IPS DF 19.7 (cell line): ENCODE measurements at regions not wholly inside any gene's neighbourhood (a gene's known extent, or its start where the extent isn't known, plus 50 kb on each side); places are given as distances from the start of the nearest gene placed in this dataset.
A peak's percentile ranks its signal among the peaks of the same experiment; 100 is the strongest.
"Not testable (repeated sequence)": the region's sequence is repeated elsewhere in the genome, so short reads cannot be mapped to it uniquely, and the experiment has no call there.

Experiments used
- DNase-seq: peaks from one replicate; pipeline ENCODE4 v3.0.0-alpha.2; 2013; ENCODE audit warnings: low read depth, low spot score

DNA sequence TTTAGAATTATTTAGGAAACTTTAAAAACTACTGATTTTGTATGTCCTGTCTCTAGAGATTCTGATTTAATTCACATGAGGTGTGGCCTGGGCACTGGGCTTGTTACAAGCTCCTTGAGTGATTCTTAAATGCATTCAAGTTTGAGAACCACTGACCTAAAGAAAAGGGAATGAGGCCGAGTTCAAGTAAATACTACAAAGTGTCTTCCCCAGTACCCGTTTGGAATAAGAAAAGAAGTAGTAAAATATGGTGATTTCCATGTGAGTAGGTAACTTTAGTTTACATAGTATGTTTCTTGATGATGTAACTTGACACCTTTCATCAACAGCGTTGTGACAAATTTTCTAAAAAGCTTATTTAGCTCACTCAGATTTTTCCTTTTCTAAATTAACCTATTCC lies 1022.9 kb upstream of the NRXN1 start:
- DNase-seq: peak; percentile 33

DNA sequence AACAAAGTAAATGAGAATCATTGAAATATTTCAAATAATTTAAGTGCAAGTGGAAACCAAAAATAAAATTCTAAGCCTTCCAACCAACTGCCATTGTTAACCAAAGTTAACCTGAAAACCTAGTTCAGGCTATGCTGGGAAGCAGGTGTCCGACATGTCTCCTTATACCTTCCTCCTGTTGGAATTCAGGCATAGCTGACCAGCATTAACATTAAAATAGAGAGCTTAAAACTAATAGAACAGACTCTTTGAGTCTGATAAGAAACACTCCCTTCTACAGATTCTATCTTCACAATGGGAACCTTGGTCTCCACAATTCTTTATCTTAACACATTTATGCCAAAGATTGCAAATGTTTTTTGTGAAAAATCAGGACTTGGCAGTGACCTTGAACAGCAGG lies 1004.9 kb upstream of the NRXN1 start:
- DNase-seq: peak; percentile 5

DNA sequence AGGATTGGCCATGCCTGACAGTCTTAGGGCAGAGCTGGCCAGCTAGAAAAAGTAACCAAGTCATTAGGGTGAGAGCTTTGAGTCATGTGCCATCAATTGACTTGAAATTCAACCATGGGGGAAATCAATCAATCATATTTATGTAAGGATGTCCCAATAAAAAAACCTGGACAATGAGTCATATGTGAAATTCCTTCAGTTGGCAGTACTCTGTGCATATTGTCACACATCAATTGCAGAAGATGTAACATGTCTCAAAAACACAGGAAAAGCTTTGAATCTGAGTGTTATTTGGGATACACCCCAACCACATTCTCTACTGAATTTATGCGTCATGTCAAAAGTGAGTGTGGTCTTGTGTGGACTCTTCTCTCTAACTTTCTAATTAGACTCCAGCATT lies 1004.1 kb upstream of the NRXN1 start:
- no peak for DNase-seq

DNA sequence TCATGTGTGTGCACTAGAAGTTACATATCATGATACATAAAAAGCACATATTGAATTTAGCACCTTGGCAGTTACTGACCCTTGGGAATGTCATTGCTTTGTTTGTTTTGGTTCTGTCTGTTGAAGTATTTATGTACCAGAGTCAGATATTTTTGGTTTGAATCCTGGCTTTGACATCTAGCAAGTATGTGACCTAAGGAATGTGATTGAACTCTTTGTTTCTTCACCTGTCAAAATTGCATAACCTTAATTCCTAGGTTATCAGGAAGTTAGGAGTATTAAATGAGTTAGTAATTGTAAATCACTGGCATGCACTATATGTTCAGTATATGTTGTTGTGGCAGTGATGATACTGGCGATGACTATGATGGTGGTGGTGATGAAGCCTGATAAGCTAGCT lies 1003.5 kb upstream of the NRXN1 start:
- DNase-seq: no peak

DNA sequence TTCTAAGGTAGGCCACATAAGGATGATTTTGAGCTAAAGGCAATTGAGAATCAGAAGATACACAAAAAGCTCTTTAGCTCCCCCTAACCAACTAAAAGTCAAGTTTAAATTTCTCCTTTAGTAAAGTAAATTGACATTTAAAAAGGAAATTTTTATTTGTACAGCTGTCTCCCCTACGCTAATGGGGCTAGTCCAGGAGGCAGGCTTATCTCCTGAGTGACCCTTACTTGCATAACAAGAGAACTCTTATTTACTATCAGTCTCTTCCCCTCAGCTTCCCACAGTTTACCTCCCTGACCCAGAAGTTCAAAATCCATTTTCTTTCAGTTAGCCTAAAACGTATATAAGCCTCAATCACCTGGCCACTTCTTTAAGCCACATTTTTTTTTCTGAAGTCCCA lies 1002.8 kb upstream of the NRXN1 start:
- no peak for DNase-seq

DNA sequence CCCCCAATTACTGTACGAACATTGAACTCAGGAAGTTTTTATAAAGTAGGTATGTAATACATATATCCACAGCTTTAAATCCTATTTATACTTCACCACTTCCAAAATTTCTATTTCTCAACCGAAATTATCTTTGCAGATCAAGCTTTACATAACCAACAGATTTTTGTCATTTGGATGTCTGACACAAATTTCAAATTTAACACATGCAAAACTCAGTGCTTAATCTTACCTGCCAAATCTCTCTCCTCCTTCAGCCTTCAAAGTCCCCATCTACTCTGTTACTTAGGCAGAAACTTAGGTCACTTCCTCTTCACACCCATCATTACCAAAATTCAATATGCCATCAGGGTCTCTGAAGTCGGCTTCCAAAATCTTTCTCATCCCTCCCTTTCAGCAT lies 990.1 kb upstream of the NRXN1 start:
- no peak for DNase-seq

DNA sequence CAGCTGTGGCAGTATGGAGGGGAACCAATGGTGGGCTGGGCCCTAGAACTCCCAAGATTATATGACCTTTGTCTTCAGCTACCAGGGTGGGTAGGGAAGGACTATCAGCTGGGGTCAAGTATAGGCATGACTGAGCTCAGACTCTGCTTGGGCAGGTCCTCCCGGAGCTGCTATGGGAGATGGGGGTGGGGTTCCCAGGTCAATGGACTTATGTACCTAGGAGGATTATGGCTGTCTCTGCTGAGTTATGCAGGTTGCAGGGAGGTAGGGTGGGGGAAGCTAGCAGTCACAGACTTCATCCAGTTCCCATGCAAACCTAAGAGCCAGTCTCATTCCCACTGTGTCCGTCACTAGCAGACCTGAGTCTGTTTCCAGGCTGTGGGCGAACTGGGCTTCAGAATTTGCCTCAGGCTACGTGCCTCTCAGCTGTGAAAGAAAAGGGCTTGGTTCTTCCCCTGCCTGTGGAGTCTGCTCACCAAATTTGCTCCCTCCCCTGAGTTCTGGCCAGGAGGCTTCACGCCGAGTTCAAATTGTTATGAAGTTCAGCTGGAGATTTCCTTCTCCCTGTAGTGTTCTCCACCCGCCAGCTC lies 985.8 kb upstream of the NRXN1 start:
- DNase-seq: no peak

DNA sequence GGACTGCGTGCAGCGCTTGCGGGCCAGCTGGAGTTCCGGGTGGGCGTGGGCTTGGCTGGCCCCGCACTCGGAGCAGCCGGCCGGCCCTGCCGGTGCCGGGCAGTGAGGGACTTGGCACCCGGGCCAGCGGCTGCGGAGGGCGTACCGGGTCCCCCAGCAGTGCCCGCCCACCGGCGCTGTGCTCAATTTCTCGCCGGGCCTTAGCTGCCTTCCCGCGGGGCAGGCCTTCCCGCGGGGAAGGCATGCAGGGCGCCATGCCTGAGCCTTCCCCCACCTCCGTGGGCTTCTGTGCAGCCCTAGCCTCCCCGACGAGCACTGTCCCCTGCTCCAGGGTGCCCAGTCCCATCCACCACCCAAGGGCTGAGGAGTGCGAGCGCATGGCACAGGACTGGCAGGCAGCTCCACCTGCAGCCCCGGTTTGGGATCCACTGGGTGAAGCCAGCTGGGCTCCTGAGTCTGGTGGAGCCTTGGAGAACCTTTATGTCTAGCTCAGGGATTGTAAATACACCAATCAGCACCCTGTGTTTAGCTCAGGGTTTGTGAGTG lies 975.0 kb upstream of the NRXN1 start:
- DNase-seq: not testable (repeated sequence)

DNA sequence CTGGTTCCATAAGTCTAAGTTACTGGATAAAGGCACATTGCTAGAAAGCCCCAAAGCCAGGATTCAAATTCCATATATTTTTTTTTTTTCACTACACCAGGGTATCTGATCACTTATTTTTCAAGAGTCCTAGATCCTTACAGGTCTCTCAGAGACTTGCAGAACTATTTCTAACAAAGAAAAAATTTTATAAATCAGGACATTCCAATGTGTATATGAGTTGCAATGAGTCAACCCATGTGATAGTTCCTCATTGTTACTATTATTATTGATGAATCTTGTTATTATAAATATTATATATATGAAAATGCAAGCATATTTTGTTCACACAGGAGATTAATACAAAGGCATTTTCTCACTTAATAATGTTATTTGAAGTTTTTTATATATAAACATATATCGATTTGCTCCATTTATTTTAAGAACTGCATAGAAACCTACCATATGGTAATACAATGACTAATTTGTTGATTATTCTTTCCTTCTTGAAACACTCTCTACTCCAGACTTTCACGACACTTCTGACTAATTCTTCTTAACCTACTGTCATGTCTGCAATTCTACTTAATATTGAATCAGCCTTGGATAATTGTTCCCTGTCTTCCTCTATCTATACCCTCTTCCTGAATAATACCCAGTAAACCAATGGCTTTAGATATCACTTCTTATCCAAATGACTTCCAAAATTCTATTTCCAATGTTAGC lies 968.4 kb upstream of the NRXN1 start:
- no peak for DNase-seq

DNA sequence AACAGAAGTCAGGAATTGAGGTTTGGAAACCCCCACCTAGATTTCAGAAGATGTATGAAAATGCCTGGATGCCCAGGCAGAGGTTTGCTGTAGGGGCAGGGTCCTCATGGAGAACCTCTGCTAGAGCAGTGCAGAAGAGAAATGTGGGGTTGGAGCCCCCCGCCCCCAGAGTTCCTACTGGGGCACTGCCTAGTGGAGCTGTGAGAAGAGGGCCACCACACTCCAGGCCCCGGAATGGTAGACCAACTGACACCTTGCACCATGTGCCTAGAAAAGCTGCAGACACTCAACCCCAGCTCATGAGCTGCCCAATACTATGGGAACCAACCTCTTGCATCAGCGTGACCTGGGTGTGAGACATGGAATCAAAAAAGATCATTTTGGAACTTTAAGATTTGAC lies 967.0 kb upstream of the NRXN1 start:
- no peak for DNase-seq

DNA sequence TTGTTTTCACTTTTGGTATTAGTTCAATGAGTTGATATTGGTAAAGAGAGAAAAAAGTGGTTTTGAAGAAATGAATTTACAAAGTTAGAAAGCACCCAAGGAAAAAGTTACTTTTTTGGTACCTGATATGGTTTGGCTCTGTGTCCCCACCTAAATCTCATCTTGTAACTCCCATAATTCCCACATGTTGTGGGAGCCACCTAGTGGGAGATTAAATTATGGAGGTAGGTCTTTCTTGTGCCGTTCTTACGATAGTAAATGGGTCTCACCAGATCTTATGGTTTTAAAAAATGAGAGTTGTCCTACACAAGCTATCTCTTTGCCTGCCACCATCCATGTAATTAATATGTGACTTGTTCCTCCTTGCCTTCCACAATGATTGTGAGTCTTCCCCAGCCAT lies 965.6 kb upstream of the NRXN1 start:
- no peak for DNase-seq

DNA sequence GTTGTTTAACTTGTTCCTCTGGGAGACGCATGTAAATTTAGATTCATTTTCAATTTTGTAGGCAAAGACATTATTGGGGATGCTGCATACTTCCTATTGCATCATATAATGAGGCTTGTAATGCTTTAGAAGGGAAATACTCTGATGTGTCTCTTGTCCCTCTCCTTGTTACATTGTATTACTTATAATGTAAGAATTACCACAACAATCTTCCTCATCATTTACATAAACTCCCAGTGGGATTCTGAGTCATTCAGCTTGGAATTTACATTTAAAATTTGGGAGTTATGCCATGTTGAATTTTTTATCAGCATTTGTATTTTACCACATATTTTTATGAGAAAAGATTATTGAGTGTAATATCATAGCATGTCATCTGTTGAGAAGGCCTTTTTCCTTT lies 963.4 kb upstream of the NRXN1 start:
- no peak for DNase-seq

DNA sequence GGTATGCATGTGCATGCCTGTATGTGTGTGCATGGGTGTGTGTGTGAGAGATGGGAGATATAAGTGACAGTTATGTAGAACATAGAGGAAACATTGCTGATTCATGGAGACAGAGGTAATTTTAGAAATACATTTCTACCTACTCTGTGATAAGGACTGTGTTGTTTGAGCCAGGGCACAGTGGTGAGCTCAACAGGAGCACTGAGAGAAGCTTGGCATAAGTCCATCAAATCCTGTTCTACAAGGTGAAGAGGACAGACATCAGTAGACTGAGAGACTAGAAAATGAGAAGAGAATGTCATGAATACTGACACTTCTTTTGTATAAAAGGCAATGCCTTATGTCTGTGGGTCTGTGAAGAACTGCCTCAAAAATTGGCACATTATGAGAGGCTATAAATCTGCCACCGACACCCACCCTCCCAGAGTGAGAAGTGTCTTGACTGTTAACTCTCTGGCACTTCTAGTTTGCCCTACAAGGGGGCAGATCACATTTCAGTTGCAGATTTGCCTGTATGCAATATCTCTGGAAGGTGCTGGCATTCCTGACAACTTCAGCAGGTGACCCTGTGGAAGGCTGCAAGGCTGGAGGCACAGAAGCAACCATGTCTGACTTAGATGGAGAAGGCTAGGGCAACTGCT lies 962.3 kb upstream of the NRXN1 start:
- no peak for DNase-seq

DNA sequence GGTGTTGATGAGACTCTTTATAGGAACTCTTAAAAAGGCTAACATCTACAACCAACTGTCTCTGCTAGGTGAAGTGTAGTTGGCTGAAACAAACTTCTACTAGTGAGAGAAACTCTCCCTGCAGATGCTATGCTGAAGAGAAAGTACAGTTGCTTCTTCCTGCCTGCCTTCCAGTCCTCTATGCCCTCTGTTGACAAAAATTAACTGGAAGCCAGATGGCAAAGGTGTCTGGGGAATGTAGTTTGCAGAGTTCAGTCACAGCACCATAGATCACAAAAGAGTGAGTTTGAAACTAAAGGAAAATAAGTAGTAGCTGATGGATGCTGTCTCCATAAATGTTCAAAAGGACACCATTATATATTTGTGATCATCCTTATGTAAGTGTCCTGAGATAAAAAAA lies 958.8 kb upstream of the NRXN1 start:
- DNase-seq: no peak

DNA sequence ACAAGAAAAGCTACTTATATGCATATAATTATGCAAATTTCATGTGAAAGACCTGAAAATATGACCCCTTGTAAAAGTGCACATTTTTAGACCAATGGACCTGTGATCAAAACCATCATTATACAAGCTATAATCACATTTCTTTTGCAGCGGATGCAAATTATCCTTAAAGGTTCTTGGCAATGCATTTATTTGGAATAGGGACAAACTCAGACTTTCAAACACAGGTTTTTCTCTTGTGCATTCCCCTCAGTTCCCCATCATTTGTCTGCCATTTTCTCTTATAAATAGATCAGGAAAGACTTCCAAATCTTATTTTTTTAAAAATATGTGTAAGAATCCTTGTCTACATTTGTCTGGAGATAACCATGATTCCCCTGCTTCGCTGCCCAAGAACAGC lies 954.2 kb upstream of the NRXN1 start:
- no peak for DNase-seq

DNA sequence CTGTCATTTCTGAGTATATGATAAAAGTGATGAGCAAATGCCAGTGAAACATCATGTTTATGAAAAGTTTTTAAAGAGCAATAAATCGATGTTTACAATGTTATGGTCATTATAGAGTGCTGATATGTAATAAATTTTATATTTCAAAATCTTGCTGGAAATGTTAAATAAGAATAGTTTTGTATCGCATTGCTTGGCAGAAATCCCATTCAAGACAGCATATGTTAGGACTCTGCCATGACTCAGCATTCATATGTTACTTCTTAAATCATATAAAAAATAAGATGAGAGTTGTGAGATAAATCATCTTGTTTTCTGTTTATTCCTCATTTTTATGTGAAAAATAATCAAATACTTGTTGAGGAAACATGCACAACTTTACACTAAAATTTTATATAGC lies 949.9 kb upstream of the NRXN1 start:
- DNase-seq: no peak

DNA sequence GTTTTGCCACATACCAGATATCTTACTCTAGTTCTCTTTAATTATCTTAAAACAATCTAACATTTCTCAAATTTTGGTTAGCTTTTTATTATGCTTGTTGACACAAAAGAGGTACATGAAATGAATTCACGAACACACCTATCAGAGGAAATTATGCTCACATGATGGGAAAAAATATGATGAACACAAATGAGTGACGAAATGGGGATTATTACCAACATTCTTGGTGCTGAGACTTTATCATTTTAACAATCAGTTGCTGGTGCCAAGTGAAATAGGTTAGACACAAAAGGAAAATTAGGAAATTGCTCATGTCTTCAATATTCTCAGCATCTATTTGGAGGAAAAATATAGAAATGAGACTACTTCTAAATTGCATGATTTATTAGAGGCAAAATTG lies 944.7 kb upstream of the NRXN1 start:
- DNase-seq: no peak

DNA sequence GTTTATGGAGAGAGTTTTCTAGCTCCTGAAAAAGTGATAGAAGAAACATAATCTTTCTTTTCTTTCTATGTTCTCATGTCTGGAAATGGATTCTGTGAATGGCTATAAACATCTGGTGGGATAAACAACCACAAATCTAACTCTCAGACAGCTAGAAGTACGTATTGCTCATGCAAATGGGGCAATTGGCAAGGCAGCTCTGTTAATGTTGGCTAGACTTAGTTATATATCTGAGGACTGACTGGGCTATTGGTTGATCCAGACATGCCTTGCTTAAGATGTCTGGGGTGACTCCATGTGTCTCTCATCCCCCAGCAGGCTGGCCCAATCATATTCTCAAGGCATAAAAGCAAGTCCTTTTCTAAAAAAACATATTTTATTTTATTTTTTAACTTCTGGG lies 939.2 kb upstream of the NRXN1 start:
- no peak for DNase-seq

DNA sequence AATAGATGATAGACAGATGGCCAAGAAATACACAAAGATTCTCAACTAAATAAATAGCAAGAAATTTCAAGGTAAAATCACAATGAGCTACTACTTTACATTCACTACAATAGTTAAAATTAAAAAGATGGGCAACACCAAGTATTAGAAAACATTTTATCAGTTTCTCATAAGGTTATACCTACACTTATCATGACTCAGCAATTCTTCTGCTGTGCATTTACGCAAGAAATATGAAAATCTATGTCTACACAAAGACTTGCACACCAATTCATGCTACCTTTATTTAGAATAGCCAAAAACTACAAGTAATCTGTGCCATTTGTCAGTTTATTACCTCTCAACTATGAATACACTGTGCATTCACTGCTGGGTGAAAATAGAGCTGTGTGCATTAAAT lies 937.4 kb upstream of the NRXN1 start:
- no peak for DNase-seq

DNA sequence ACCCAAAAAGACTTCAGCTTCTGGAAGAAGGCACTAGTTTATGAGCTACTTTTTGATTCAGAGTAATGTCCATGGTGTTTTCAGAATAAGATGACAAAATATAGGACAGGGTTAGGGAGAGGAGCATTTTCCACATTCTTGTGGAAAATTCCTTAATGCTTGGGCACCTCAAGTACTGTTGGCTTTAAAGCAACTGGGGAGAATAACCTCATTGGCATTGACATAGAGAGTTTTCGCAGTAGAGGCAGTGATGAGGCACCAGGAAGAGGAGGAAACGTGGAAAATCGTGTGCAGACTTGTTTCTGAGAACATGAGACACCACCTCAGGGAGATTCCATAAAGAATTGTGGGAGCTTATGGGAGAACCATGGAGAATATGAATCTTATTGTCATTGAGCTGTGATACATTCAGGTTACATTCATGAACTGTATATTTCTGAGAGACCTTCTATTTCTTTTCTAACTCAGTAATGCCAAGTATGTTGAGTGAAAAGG lies 929.0 kb upstream of the NRXN1 start:
- DNase-seq: no peak

DNA sequence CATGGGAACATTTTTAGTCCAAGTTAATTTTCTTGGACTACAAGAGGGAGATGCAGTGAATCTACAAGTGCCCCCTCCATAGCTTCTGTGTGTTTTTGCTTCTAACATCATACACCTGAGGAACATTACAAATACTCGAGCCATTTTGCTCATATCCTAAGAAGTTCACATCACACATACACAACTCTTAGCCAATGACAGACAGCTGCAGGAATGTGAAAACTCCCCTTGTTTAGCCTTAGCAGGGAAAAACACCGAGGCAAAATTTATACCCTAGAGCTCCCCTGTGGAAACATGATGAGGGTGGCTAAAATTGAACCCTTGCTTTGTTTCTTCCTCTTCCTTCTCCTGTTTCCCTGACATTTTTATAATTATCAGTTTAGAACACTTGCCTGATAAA lies 928.3 kb upstream of the NRXN1 start:
- DNase-seq: no peak

DNA sequence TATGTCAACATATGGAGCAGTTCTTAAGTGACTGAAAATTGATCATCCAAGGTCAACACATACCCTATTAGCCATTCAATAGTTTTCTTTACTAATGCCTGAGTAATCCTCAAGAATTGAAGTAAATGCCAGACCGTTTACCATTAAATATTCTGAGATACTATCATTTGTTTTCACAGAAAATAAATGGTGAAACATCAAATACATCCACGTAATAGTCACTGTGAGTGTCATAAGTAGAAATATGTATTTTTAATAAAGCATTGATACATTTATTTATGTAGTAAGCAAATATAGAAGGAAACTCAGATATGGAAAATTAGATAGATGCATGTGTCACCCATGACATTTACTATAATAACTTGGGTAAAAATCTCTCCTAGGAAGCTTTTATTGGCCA lies 927.8 kb upstream of the NRXN1 start:
- no peak for DNase-seq

DNA sequence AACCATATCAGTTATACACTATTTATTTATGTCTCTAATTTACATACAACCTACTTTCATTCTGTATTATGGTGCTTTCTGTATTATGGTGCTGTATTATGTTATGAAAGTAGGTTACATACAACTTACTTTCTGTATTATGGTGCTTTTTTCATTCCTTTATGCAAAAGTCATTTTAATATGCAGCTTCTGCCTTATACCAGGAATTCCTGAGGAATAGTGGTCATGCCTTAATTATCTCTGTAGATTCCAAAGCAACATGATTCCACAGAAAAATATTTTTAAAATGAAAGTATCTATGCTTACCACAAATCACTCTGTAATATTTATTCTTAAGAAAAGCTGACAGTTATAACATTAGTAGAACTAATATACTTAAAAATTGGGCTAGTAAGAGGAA lies 922.0 kb upstream of the NRXN1 start:
- DNase-seq: no peak
